ENCODE measurements at regions not wholly inside any gene's neighbourhood (a gene's known extent, or its start where the extent isn't known, plus 50 kb on each side); places are given as distances from the start of the nearest gene placed in this dataset.

- TF ChIP-seq EP300 (IDR thresholded peaks at IDR 0.05) (no peak), POLR2AphosphoS5 (IDR thresholded peaks at IDR 0.05) (no peak), POLR2A (IDR thresholded peaks at IDR 0.05) (no peak), CTCF (IDR thresholded peaks at IDR 0.05) (no peak)
- H3K9me3 ChIP-seq = no peaks in the 10 kb centered on the region
- intact Hi-C loops (cut with DNase I) = no loop called here
- no peaks in the 10 kb centered on the region for H3K27me3 ChIP-seq
- H3K4me3 ChIP-seq = no peak overlapping the region
- H3K27ac ChIP-seq = no peak overlapping the region
- H3K4me1 ChIP-seq = no peaks in the 10 kb centered on the region
- H3K36me3 ChIP-seq = no peaks in the 10 kb centered on the region
- 45 to 46% methylated on average over 2 of the region's 2 CpGs for WGBS, 2 donors
- DNase-seq = no peak
These were observed 285.5 kb upstream of the PCDH7 start for GRCh38 chr4:30434656-30435055.

GRCh38 chr4:30436394-30436793 lies 283.8 kb upstream of the PCDH7 start:
- intact Hi-C loops (cut with DNase I) = no loop called here
- WGBS, 2 donors = 67 to 75% methylated on average over 1 of the region's 1 CpG
- TF ChIP-seq EP300 (IDR thresholded peaks at IDR 0.05) (no peak), POLR2A (IDR thresholded peaks at IDR 0.05) (no peak), POLR2AphosphoS5 (IDR thresholded peaks at IDR 0.05) (no peak), CTCF (IDR thresholded peaks at IDR 0.05) (no peak)

GRCh38 chr4:30437316-30437715 lies 282.9 kb upstream of the PCDH7 start:
- Histone ChIP-seq H3K4me1 (no peaks in the 10 kb centered on the region), H3K36me3 (no peaks in the 10 kb centered on the region), H3K9me3 (no peaks in the 10 kb centered on the region), H3K4me3 (no peak overlapping the region), H3K27me3 (no peaks in the 10 kb centered on the region), H3K27ac (no peak overlapping the region)
- TF ChIP-seq CTCF (IDR thresholded peaks at IDR 0.05) (no peak), POLR2A (IDR thresholded peaks at IDR 0.05) (no peak), EP300 (IDR thresholded peaks at IDR 0.05) (no peak), POLR2AphosphoS5 (IDR thresholded peaks at IDR 0.05) (no peak)
- WGBS, 2 donors = 74 to 77% methylated on average over 3 of the region's 3 CpGs
- DNase-seq = no peak
- intact Hi-C loops (cut with DNase I) = no loop called here

More at GRCh38 chr4:30436394-30436793, 283.8 kb upstream of the PCDH7 start:
- no peak for DNase-seq
- H3K36me3 ChIP-seq = no peaks in the 10 kb centered on the region
- no peaks in the 10 kb centered on the region for H3K27me3 ChIP-seq
- no peak overlapping the region for H3K27ac ChIP-seq
- no peaks in the 10 kb centered on the region for H3K9me3 ChIP-seq
- H3K4me3 ChIP-seq = no peak overlapping the region
- no peaks in the 10 kb centered on the region for H3K4me1 ChIP-seq

- no peak overlapping the region for H3K27ac ChIP-seq
- no peaks in the 10 kb centered on the region for H3K27me3 ChIP-seq
- DNase-seq = no peak
- H3K36me3 ChIP-seq = no peaks in the 10 kb centered on the region
- 35 to 43% methylated on average over 2 of the region's 2 CpGs for WGBS, 2 donors
- no peaks in the 10 kb centered on the region for H3K4me1 ChIP-seq
- intact Hi-C loops (cut with DNase I) = no loop called here
- no peak for TF ChIP-seq CTCF (IDR thresholded peaks at IDR 0.05)
- no peak for TF ChIP-seq POLR2AphosphoS5 (IDR thresholded peaks at IDR 0.05)
- no peak for TF ChIP-seq EP300 (IDR thresholded peaks at IDR 0.05)
- TF ChIP-seq POLR2A (IDR thresholded peaks at IDR 0.05) = no peak
- no peak overlapping the region for H3K4me3 ChIP-seq
- H3K9me3 ChIP-seq = no peaks in the 10 kb centered on the region
These were observed 276.9 kb upstream of the PCDH7 start for GRCh38 chr4:30443289-30443688.

GRCh38 chr4:30450474-30450873 lies 269.7 kb upstream of the PCDH7 start:
- Histone ChIP-seq H3K36me3 (no peaks in the 10 kb centered on the region), H3K9me3 (no peaks in the 10 kb centered on the region), H3K4me3 (no peak overlapping the region), H3K27ac (no peak overlapping the region), H3K4me1 (no peaks in the 10 kb centered on the region), H3K27me3 (no peaks in the 10 kb centered on the region)
- DNase-seq = no peak
- intact Hi-C loops (cut with DNase I) = no loop called here
- TF ChIP-seq CTCF (IDR thresholded peaks at IDR 0.05) = no peak
- no peak for TF ChIP-seq POLR2AphosphoS5 (IDR thresholded peaks at IDR 0.05)
- TF ChIP-seq POLR2A (IDR thresholded peaks at IDR 0.05) = no peak
- no peak for TF ChIP-seq EP300 (IDR thresholded peaks at IDR 0.05)
